ENCODE measurements at regions not wholly inside any gene's neighbourhood (a gene's known extent, or its start where the extent isn't known, plus 50 kb on each side); places are given as distances from the start of the nearest gene placed in this dataset.

GRCh38 chr22:42320443-42321416 is 50.3 kb upstream of the TCF20 start:
- TF ChIP-seq EZH2 (IDR thresholded peaks at IDR 0.05; ENCODE audit: low read length, unreplicated experiment) = no peak
- no peak for TF ChIP-seq CTCF (conservative IDR thresholded peaks at IDR 0.05; ENCODE audit: low read depth, low read length)
- no peak for TF ChIP-seq EZH2phosphoT487 (IDR thresholded peaks at IDR 0.05; ENCODE audit: borderline replicate concordance, low read length)
- no peak overlapping the region for H3K9ac ChIP-seq (ENCODE audit: low read length)
- H3K27ac ChIP-seq (ENCODE audit: low read length) = no peak overlapping the region
- H3K27me3 ChIP-seq (ENCODE audit: low read length) = no peaks in the 10 kb centered on the region
- BruUV-seq (replicated peaks) = no TSS peak
- H3K36me3 ChIP-seq (ENCODE audit: low read depth, low read length) = no peaks in the 10 kb centered on the region
- CTCF ChIA-PET = no interaction called here
- no peaks in the 10 kb centered on the region for H3F3A ChIP-seq (ENCODE audit: low read length, unreplicated experiment)
- ATAC-seq (peak; percentile 68), DNase-seq (no peak)
- H4K20me1 ChIP-seq (ENCODE audit: low read length) = no peaks in the 10 kb centered on the region
- no peaks in the 10 kb centered on the region for H3K79me2 ChIP-seq (ENCODE audit: low read length)
- no peaks in the 10 kb centered on the region for H3K9me3 ChIP-seq (ENCODE audit: low read length)
- H3K4me3 ChIP-seq (ENCODE audit: low read length) = no peak overlapping the region
- H3K9me2 ChIP-seq (replicated peaks; ENCODE audit: low read length) = no peaks in the 10 kb centered on the region
- POLR2A ChIA-PET (ENCODE audit: unreplicated experiment) = no interaction called here
- no peaks in the 10 kb centered on the region for H3K4me1 ChIP-seq (ENCODE audit: insufficient read depth, low read length)
- H2AFZ ChIP-seq (ENCODE audit: low read length) = no peak overlapping the region
- intact Hi-C loops (cut with micrococcal nuclease) = no loop called here
- no peak overlapping the region for H3K4me2 ChIP-seq (ENCODE audit: low read length)

All from PC-3 (cell line).